Activated T-helper 1 cell treated with anti-CD3 and anti-CD28 coated beads, Interleukin-12 subunit alpha, Interleukin-12 subunit beta, Interleukin-2, Interleukin-4 antibody, amounts not matched to agents 30 ng/mL and 10 ng/mL and 1 ng/mL, durations not matched to agents 14 hours and 24 hours and 36 hours (primary cell): ENCODE measurements at regions not wholly inside any gene's neighbourhood (a gene's known extent, or its start where the extent isn't known, plus 50 kb on each side); places are given as distances from the start of the nearest gene placed in this dataset.
"Not testable (repeated sequence)": the region's sequence is repeated elsewhere in the genome, so short reads cannot be mapped to it uniquely, and the experiment has no call there.

Experiments
- DNase-seq: peaks from one replicate; pipeline ENCODE4 v3.0.0; 2021; ENCODE audit warnings: low spot score
- H3K27ac Mint-ChIP-seq: one replicate; pipeline ENCODE4 v1.8.0; 2021; ENCODE audit warnings: mild to moderate bottlenecking, mixed read lengths
- H3K27me3 Mint-ChIP-seq: one replicate; pipeline ENCODE4 v1.8.0; 2022; ENCODE audit warnings: mild to moderate bottlenecking, moderate library complexity, mixed read lengths; ENCODE audit not compliant: insufficient read depth
- H3K36me3 Mint-ChIP-seq: one replicate; pipeline ENCODE4 v1.8.0; 2021; ENCODE audit warnings: low read depth, mixed read lengths
- H3K4me1 Mint-ChIP-seq: one replicate; pipeline ENCODE4 v1.8.0; 2021; ENCODE audit warnings: low read depth, mixed read lengths
- H3K4me3 Mint-ChIP-seq: one replicate; pipeline ENCODE4 v1.8.0; 2021; ENCODE audit warnings: mild to moderate bottlenecking, moderate library complexity, mixed read lengths
- H3K9me3 Mint-ChIP-seq: one replicate; pipeline ENCODE4 v1.8.0; 2021; ENCODE audit warnings: mixed read lengths
- intact Hi-C: fragments of 100-400 bp; cut with micrococcal nuclease; formaldehyde crosslinking; loops from one replicate; pipeline ENCODE4 v1.15.1; 2024

GRCh38 chr12:114054982-114055381 is 88.9 kb upstream of the RBM19 start:
- no peak overlapping the region for H3K4me3 Mint-ChIP-seq
- H3K27ac Mint-ChIP-seq: no peak overlapping the region
- H3K27me3 Mint-ChIP-seq: peaks cover 4% of the 10 kb centered on the region
- H3K4me1 Mint-ChIP-seq: no peaks in the 10 kb centered on the region
- no peak for DNase-seq
- H3K36me3 Mint-ChIP-seq: no peaks in the 10 kb centered on the region
- intact Hi-C loops: no loop called here
- H3K9me3 Mint-ChIP-seq: no peaks in the 10 kb centered on the region

- Mint-ChIP-seq H3K9me3 (no peaks in the 10 kb centered on the region), H3K27ac (no peak overlapping the region), H3K36me3 (no peaks in the 10 kb centered on the region), H3K4me3 (no peak overlapping the region), H3K27me3 (peaks cover 6% of the 10 kb centered on the region), H3K4me1 (no peaks in the 10 kb centered on the region)
- intact Hi-C loops: no loop called here
- no peak for DNase-seq
Observed at GRCh38 chr12:114046236-114046998, 80.3 kb upstream of the RBM19 start.

DNA sequence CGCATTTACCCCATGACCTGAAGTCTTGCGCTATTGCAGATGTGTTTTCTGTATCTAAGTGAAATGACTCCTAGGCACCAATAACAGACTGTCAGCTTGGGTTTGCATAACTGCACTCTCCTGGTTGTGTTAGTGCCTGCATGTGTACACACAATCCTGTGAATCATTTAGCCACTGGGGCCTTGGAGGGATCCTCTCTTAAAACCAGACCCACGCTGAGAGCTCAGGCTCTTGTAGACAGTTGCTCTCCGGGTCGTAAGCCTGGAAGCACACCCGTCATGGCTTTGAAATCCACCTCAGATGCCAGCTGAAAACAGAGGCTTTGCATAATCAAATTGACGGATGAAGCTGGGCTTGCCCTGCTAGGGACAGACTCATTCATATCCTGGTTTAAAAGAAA is 79.2 kb upstream of the RBM19 start:
- H3K36me3 Mint-ChIP-seq: no peaks in the 10 kb centered on the region
- intact Hi-C loops: no loop called here
- no peak overlapping the region for H3K27ac Mint-ChIP-seq
- H3K27me3 Mint-ChIP-seq: peaks cover 6% of the 10 kb centered on the region
- H3K4me3 Mint-ChIP-seq: no peak overlapping the region
- no peaks in the 10 kb centered on the region for H3K4me1 Mint-ChIP-seq
- no peak for DNase-seq
- no peaks in the 10 kb centered on the region for H3K9me3 Mint-ChIP-seq

GRCh38 chr12:114041590-114041989 is 75.5 kb upstream of the RBM19 start:
- Mint-ChIP-seq H3K27me3 (peaks cover 6% of the 10 kb centered on the region), H3K9me3 (no peaks in the 10 kb centered on the region), H3K36me3 (no peaks in the 10 kb centered on the region), H3K4me1 (no peaks in the 10 kb centered on the region), H3K27ac (no peak overlapping the region), H3K4me3 (no peak overlapping the region)
- intact Hi-C loops: no loop called here
- DNase-seq: no peak

DNA sequence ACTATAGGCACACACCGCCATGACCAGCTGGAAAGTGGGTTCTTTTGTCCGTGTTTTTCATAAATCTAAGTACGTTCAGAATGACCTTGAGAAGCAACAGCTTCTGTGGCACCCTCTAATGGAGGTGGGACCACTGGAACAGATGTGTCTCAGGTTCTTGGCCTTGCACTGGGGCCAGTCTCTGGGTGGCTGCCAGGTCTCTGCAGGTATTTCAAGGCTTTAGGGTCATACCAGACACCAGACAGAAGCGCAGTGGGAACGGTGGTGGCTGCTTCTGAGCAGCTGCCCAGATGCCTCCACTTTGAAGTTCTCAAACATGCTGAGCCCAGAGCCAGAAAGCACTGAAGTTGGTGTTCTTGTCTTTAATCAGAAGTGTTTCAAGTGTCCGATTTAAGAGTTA is 75.0 kb upstream of the RBM19 start:
- Mint-ChIP-seq H3K4me3 (no peak overlapping the region), H3K36me3 (no peaks in the 10 kb centered on the region), H3K4me1 (no peaks in the 10 kb centered on the region), H3K9me3 (no peaks in the 10 kb centered on the region), H3K27me3 (peaks cover 6% of the 10 kb centered on the region), H3K27ac (no peak overlapping the region)
- no peak for DNase-seq
- intact Hi-C loops: no loop called here

DNA sequence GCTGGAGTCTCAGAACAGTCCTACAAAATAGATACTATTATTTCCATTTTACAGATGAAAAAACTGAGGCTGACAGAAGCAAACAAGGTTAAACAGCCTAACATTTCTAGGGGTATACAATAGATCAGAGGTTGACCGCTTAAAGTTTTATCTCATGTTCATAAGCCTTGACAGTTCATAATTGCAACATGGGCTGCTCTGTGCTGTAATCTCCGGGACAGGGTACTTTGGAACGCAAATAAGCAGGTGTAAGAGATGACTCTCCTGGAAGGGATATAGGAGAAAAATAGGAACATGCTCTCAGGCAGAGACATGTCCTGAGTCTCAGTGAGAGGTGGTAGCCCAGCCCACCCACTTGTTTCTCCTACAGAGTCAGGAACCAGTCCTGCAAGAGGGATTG is 72.8 kb upstream of the RBM19 start:
- no peak for DNase-seq
- H3K27ac Mint-ChIP-seq: no peak overlapping the region
- H3K9me3 Mint-ChIP-seq: no peaks in the 10 kb centered on the region
- intact Hi-C loops: loop anchor here (10.0 kb wide), 1 partner anchor 336 kb away; no protein-coding TSS in a partner anchor
- no peak overlapping the region for H3K4me3 Mint-ChIP-seq
- no peaks in the 10 kb centered on the region for H3K4me1 Mint-ChIP-seq
- no peaks in the 10 kb centered on the region for H3K36me3 Mint-ChIP-seq
- no peaks in the 10 kb centered on the region for H3K27me3 Mint-ChIP-seq

DNA sequence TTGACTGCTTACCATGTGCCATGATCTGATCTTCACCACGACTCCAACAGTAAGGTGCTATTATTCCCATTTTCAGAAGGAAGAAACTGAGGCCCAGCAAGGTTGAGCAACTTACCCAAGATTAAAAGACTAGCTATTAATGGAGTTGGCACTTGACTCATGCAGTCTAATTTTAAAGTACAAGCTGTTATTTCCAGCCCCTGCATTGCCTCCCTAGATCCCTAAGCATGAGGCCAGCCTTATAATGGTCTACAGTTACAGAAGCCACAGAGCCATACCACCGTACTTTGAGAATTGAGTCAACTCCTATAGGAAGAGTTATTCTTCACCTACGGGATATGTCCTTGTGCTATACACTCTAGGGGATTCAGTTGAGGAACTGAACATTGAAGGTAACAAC is 66.7 kb upstream of the RBM19 start:
- intact Hi-C loops: loop anchor here (10.0 kb wide), 1 partner anchor 342 kb away; no protein-coding TSS in a partner anchor
- no peak overlapping the region for H3K27ac Mint-ChIP-seq
- no peaks in the 10 kb centered on the region for H3K4me1 Mint-ChIP-seq
- no peaks in the 10 kb centered on the region for H3K27me3 Mint-ChIP-seq
- no peak for DNase-seq
- H3K4me3 Mint-ChIP-seq: no peak overlapping the region
- no peaks in the 10 kb centered on the region for H3K9me3 Mint-ChIP-seq
- H3K36me3 Mint-ChIP-seq: no peaks in the 10 kb centered on the region

GRCh38 chr12:114030451-114030850 is 64.3 kb upstream of the RBM19 start:
- Mint-ChIP-seq H3K9me3 (peaks cover 3% of the 10 kb centered on the region), H3K4me3 (no peak overlapping the region), H3K27ac (no peak overlapping the region), H3K27me3 (no peaks in the 10 kb centered on the region), H3K4me1 (no peaks in the 10 kb centered on the region), H3K36me3 (no peaks in the 10 kb centered on the region)
- DNase-seq: no peak
- intact Hi-C loops: loop anchor here (10.0 kb wide), 1 partner anchor 344 kb away; no protein-coding TSS in a partner anchor

DNA sequence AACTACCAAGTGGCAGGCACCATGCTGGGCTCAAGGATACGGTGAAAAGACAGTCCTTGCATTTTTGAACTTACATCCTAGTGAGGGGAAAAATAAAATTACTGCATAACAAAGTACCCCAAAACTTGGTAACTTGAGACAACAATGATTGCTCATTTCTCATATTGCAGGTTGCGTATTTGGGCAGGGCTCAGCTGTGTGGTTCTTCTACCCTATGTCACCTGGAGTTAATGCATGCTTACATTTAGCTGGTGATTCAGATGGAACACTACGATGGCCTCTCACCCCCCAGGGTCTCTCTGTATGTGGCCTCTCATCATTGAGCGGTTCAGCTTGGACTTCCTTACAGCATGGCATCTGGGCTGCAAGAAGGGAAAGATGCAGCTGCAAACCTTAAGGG is 60.7 kb upstream of the RBM19 start:
- no peak for DNase-seq
- Mint-ChIP-seq H3K9me3 (peaks cover 3% of the 10 kb centered on the region), H3K4me1 (no peaks in the 10 kb centered on the region), H3K27me3 (no peaks in the 10 kb centered on the region), H3K4me3 (no peak overlapping the region), H3K36me3 (no peaks in the 10 kb centered on the region), H3K27ac (no peak overlapping the region)
- intact Hi-C loops: no loop called here

- peaks cover 3% of the 10 kb centered on the region for H3K9me3 Mint-ChIP-seq
- no peak for DNase-seq
Observed at GRCh38 chr12:114025935-114026334, 59.8 kb upstream of the RBM19 start.

DNA sequence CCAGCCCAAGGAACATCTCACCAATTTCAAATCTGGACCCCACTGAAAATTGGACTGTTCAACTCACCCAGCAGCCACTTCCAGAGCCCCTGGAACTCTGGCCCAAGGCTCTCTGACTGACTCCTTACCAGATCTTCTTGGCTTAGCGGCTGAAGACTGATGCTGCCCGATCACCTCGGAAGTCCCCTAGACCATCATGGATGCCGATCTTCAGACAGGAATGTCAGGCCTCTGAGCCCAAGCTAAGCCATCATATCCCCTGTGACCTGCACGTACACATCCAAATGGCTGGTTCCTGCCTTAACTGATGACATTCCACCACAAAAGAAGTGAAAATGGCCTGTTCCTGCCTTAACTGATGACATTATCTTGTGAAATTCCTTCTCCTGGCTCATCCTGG is 56.0 kb upstream of the RBM19 start:
- H3K4me3 Mint-ChIP-seq, H3K27me3 Mint-ChIP-seq: not testable (repeated sequence)

More at GRCh38 chr12:114025935-114026334, 59.8 kb upstream of the RBM19 start:
- H3K27me3 Mint-ChIP-seq: no peaks in the 10 kb centered on the region
- H3K27ac Mint-ChIP-seq: no peak overlapping the region
- no peaks in the 10 kb centered on the region for H3K4me1 Mint-ChIP-seq
- intact Hi-C loops: no loop called here
- no peak overlapping the region for H3K4me3 Mint-ChIP-seq
- H3K36me3 Mint-ChIP-seq: no peaks in the 10 kb centered on the region

DNA sequence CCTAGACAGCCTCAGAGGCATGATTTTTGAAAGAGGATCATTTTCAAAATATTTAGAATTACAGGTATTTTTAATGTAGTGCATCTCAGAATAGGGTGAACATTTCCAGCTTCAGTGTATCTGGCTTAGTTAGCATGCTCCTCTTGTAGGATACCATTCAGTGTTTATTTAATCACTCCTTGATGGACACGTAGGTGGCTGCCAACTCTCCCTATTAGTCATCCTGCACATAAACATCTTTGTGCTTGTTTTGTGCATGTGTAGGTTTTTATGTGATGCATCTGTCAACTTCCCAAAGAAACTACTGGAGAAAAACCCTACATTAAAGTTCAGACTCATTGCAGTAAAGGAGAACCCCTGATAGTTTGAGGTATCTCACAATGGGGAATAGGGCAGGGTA is 52.5 kb upstream of the RBM19 start:
- intact Hi-C loops: no loop called here
- DNase-seq: no peak
- peaks cover 8% of the 10 kb centered on the region for H3K27me3 Mint-ChIP-seq
- no peak overlapping the region for H3K27ac Mint-ChIP-seq
- H3K36me3 Mint-ChIP-seq: no peaks in the 10 kb centered on the region
- H3K9me3 Mint-ChIP-seq: no peaks in the 10 kb centered on the region
- H3K4me1 Mint-ChIP-seq: no peaks in the 10 kb centered on the region
- no peak overlapping the region for H3K4me3 Mint-ChIP-seq

More for the DNA sequence above, 56.0 kb upstream of the RBM19 start:
- H3K9me3 Mint-ChIP-seq, H3K27ac Mint-ChIP-seq, intact Hi-C loops, H3K36me3 Mint-ChIP-seq, DNase-seq, H3K4me1 Mint-ChIP-seq: not testable (repeated sequence)
